Activated T-cell treated with anti-CD3 and anti-CD28 coated beads, Interleukin-2, amount 50 U/mL, for 1 hour (primary cell): ENCODE measurements at regions not wholly inside any gene's neighbourhood (a gene's known extent, or its start where the extent isn't known, plus 50 kb on each side); places are given as distances from the start of the nearest gene placed in this dataset.

Experiments
- DNase-seq: peaks from one replicate; pipeline ENCODE4 v3.0.0-alpha.2; 2020

DNA sequence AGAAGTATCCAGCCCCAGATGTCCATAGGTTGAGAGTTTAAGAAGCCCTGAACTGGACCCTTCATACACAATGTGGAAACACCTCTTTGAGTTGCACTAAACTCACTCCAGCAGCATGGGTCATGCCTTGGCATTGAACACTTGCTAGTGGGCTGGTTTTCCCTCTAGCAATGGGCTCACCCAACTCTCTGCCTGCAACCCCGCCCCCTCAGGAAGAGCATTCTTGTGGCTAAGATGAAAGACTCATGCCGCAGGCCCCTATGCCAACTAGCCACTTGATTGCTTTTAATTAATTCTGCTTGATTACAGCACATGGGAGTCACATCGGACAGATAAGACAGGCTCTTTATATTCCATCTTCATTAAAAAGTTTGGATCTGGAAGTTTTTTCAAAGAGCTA is 136.5 kb upstream of the GJB5 start:
- DNase-seq, result no peak

GRCh38 chr1:34619256-34619655 is 135.6 kb upstream of the GJB5 start:
- DNase-seq, result no peak

DNA sequence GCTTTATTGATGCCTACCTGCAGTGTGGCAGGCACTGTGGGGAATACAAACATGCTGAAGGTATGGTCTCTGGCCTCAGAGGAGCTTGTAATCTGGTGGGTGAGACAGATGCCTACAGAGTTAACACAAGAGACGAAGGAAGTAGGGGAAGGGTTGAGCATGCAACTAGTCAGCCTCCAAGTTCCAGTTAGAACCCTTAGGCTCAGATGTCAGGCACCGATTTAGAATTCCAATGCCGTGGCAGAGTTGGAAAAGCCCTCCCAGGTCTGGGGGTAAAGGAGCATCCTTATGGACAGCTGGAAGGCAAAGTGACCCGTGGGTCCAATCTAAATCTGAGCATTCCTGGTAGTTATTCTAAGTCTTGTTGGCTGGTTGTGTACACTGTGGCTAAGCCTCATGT is 132.9 kb upstream of the GJB5 start:
- DNase-seq, result no peak

DNA sequence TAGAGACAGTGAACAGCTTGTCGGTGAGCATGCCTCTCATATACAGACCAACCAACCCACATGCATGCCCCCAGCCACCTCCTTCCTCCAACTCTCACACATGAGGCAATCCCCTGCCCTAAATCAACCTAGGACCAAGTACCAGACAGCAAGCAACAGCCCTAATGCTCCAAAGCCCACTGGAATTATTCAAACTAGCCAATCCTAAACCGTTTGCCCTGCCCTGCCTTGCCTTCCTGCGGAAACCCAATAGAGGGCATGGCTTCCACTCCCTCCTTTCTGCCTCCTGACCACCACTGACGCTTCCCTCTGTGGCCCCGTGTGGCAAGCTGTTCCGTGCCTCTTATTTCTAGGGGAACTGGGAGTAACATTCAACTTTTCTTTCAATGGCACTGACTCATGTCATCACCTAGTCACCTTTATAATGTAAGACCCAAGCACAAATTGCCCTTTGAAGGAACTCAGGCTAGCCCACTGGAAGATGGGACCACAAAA is 129.3 kb upstream of the GJB5 start:
- DNase-seq, result no peak

GRCh38 chr1:34627465-34628240 is 127.2 kb upstream of the GJB5 start:
- no peak for DNase-seq

DNA sequence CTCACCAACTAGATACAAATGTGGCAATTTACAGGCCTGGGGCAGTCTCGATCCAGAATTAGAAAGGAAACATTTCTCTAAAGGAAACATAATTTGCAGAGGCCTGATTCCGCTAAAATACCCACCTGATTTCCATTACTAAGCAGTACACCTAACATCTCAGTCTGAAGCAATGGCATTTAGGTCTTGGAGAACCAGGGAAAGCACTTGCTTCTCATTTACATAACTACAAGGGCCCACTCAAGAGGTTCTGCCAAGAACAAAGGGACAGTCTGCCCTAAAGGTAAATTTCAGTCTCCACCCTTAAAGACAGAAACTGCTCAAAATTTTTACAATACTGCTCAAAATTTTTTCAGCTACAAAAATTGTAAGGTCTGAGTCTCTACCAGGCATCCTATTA is 123.7 kb upstream of the GJB5 start:
- no peak for DNase-seq

DNA sequence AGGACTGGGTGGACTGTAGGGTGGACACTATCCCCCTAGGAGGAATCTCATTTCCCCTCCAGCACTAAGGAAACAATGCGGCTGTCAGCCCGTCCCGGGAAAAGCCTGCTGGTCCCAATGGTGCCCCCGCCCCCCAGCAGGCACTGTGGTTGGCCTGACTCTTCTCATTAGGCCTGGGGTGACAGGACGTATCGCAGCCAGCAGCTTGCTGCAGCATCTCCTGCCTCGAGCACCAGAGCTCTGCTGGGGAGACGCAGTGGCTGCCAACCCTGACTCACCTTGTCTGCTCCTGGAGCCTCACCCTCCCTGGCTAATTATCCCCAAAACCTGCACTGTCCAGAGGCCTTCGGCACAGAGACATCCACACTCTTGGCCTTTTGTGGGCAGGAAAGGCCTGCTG is 115.1 kb upstream of the GJB5 start:
- no peak for DNase-seq

- no peak for DNase-seq
Observed at GRCh38 chr1:34640654-34641401, 114.0 kb upstream of the GJB5 start.

DNA sequence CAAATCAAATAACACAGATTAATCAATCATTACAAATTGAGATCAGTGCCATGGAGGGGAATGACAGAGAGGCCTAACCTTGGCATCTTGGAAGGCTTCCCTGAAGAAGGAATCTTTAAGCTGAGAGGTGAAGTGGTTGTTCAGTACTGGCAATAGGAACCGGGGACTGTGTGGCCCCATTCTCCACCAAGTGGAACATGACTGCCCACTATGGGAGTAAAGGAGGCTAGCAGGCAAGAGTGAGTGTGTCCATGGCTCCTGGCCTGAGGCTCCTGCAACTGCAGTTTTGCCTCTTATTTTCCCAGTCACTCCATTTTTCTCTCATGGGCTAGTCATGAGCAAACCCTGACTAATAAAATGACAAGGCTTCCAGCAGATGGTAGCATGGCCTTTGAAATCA is 112.2 kb upstream of the GJB5 start:
- DNase-seq, result no peak

DNA sequence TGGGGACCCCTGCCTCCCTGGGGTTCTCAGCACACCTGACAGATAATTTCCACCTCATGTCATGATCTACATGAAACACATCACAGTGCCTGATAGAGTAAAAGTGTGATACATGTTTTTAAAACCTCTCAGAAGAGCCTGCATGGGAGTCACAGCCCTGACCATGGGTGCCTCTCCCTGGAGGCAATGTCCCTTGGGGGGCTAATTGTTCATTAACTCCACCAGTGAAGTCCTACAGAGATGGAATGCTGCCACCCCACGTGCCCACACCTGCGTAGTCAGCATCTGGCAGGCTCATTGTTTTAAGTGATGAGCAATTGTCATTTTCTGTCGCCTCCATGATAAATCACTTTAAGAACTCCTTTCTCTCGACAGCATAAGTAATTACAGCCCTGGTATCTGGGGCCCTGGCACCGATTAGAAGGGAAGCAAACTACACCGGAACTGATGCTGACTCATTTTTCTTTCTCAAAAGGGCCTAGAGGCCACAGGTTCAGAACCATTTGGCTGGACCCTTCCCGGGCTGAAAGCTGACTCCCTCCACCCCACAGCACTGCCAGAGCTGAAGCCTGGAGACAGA is 109.6 kb upstream of the GJB5 start:
- no peak for DNase-seq

DNA sequence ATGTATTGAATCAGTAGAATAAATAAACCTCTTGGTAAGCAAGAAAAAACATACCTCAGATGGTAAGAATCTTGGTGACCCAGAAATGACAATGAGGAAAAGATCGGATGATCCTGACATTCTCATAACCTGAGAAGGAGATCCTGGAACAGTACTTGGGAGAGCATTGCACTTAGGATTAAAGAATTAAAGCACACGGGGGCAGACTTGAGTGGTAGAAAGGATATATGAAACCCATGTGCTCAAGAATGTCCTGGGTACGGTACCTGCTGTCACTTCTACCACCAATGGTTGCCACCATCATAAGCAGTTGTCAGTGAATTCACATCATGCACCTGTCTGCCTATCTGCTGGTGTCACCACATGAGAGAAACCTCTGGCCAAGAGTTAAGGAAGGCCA is 108.9 kb upstream of the GJB5 start:
- DNase-seq, result no peak

- DNase-seq, result no peak
Observed at GRCh38 chr1:34648501-34648900, 106.3 kb upstream of the GJB5 start.

DNA sequence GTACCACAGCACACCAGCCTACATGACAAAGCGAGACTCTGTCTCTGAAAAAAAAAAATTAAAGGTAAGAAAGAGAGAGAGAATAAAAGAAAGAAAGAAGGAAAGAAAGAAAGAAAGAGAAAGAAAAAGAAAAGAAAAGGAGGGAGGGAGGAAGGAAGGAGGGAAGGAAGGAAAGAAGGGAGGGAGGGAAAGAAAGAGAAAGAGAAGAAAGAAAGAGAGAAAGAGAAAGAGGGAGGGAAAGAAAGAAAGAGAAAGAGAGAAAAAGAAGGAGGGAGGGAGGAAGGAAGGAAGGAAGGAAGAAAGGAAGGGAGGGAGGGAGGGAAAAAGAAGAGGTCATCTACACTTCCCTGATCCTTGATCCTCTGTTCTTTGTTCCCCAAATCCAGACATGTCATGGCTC is 104.8 kb upstream of the GJB5 start:
- DNase-seq, result no peak

DNA sequence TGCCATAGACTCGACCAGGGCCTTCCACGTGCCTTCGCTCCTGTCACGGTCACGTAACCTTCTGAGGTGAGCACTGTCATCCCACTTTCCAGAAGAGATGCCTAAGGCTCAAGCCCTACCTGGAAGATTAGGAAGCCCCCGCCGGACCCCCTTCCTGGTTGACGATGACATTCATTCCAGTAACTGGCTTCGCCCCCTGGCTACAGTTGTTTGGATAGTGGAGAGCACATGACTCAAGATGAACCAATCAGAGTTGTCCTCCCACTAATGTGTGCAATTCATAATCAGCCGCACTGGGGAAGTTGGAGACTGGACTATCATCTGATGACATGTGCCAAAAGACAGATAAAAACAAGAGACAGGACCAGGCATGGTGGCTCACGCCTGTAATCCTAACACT is 104.0 kb upstream of the GJB5 start:
- no peak for DNase-seq

GRCh38 chr1:34653110-34653509 is 101.7 kb upstream of the GJB5 start:
- no peak for DNase-seq

- DNase-seq, result no peak
Observed at GRCh38 chr1:34655206-34655874, 99.5 kb upstream of the GJB5 start.

DNA sequence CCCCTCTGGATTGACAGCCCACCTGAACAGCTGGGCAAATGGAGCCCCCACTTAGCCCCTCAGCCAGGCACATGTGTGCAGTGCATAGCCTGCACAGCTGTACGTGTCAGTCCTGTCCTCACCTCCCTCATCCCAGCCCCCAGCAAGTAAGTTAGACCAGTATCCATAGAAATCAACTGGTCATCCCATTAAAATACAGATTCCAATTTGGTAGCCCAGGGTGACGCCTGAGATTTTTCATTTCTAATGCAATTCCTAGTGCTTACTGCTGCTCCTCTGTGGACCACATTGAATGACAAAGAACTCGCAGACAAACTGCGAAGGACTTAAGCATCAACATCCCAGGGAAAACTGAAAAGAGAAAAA is 99.0 kb upstream of the GJB5 start:
- DNase-seq, result no peak

DNA sequence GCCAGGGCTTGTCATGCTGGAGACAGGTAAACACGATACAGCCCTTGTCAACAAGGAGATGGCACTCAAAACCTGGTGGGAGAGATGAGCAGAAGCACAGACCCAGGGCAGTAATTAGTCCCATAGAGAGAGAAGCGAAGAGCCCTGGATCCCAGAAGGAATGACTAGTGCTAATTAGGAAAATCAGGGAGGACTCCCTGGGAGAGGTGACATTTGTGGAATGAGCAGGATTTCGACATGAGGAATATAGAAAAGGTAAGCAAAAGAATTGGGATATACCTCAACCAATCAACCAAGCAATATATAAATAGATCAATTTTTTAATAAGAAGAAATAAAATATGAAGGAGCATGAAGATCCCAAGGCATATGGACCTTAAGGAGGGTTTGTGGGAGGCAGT is 98.5 kb upstream of the GJB5 start:
- no peak for DNase-seq

DNA sequence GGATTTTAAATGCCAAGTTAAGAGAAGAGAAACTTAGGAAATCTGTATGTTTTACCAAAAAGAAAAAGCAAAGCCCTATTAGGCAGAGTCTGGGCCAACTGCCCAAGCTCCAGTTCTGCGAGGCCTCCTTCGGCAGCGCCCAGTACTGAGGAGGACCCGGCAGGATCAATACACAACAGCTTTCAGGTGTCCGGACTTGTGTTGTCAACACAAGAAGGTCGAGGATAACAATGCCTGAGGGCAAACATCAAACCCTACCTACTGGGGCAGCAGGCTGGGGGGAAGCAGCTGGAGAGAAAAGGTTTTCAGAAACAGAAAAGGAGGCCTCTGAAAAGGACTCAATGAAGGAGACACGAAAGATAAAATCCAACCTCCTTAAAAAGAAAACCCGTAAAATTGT is 98.1 kb upstream of the GJB5 start:
- DNase-seq, result no peak

DNA sequence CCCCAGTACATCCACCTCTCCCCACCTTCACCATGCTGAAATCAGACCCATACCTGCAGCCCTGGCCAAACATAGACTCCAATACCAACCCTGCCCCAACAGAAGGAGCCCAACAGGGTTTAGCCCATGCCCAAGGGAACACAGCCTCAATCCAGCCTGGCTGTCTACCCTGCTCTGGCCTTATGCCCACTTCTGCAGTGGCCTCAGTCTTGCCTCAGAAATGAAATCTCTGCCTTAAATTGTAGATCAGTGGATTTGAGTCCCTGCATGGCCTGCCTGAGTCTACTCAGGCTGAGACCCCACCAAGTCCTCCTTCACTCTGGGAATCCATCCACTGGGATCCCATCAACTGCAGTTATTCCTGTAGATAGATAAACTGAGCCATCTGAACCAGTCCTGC is 97.6 kb upstream of the GJB5 start:
- no peak for DNase-seq

DNA sequence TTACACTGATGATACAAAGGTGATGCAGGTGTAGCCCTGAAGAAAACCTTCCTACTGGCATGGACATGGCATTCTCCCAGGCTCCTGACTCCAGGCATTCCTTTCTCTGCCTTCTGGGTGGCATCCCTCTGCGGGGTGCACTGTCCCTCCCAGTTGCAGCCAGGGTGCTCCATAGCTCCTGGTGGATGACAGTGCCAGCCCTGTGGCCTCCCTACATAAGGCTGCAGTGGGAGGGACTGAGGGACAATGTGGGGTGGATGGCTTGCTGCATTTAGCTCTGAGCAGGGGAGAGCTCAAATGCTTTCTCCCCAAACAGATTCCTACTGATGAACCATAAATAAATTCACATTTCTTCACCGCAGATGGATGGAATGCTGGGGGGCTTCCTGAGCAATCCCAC is 97.0 kb upstream of the GJB5 start:
- no peak for DNase-seq

- no peak for DNase-seq
Observed at GRCh38 chr1:34663031-34663430, 91.8 kb upstream of the GJB5 start.

DNA sequence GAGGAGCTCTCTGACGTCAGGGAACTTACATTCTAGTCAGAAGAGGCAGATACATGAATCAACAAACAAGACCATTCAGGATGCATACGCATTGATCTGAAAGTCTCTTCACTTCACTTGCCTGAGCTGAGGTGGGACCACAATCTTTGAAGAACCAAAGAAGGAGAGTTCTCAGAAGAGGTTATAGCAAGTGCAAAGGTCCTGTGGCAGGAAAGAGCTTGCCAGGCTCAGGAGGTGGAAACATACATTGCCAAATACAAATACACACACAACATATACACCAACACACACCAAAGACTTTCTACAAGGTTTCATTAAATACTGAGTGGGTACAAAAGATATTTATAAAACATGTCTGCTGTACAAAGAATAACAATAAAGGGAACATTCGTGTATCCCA is 86.8 kb upstream of the GJB5 start:
- no peak for DNase-seq

DNA sequence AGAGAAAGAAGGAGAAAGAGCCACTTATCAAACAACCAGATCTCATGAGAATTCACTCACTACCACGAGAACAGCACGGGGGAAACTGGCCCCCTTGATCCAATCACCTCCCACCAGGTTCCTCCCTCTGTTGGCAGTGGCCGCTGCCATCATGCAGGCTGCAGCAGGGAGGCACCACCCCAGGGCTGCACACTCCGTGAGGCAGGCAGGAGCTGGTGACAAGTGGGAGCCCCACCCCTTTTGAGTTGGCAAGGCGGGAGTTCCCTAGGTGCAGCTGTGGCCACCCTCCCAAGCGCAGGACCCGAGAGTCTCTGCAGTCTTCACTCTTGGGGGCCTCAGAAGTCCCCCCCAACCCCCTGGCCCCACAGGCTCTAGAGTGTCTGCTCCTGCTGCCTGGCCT is 83.9 kb upstream of the GJB5 start:
- no peak for DNase-seq
